ENCODE measurements at regions not wholly inside any gene's neighbourhood (a gene's known extent, or its start where the extent isn't known, plus 50 kb on each side); places are given as distances from the start of the nearest gene placed in this dataset.

DNA sequence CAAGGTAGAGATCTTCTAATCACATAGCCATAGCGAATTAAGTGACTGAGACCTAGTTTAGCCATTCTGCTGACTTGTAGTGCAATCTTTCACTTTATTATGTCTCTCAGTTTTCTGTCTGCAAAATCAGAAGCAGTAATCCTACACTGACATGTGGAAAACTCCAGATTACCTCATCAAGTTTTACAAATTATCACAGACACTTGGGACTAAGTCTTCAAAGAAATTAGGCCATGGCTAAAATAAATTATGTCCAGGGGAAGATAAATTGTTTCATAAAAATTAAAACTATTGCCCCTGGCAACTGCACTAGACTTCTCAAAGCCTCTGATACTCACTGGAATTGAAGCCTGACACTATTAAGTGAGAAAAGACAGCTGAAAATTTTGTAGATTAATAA lies 129.9 kb upstream of the RGMB start:
- Histone ChIP-seq H3K4me3 (ENCODE audit: low read length) (no peak overlapping the region), H3K9me3 (ENCODE audit: control insufficient read depth, insufficient read depth, low read length) (no peaks in the 10 kb centered on the region), H3K27me3 (ENCODE audit: control insufficient read depth, insufficient read depth, low read length) (no peaks in the 10 kb centered on the region), H3K27ac (ENCODE audit: low read length) (no peak overlapping the region), H3K36me3 (ENCODE audit: control insufficient read depth, insufficient read depth, low read length) (no peaks in the 10 kb centered on the region), H3K4me1 (ENCODE audit: control insufficient read depth, insufficient read depth, low read length) (no peaks in the 10 kb centered on the region)
- Mint-ChIP-seq H3K4me1 (no peaks in the 10 kb centered on the region), H3K36me3 (no peaks in the 10 kb centered on the region), H3K27me3 (ENCODE audit: low read depth in 2 of 2) (no peaks in the 10 kb centered on the region), H3K4me3 (no peak overlapping the region), H3K9me3 (peaks cover 0 to 7% of the 10 kb centered on the region in 2 donors), H3K27ac (no peak overlapping the region)
- TF ChIP-seq, protein P1, sequence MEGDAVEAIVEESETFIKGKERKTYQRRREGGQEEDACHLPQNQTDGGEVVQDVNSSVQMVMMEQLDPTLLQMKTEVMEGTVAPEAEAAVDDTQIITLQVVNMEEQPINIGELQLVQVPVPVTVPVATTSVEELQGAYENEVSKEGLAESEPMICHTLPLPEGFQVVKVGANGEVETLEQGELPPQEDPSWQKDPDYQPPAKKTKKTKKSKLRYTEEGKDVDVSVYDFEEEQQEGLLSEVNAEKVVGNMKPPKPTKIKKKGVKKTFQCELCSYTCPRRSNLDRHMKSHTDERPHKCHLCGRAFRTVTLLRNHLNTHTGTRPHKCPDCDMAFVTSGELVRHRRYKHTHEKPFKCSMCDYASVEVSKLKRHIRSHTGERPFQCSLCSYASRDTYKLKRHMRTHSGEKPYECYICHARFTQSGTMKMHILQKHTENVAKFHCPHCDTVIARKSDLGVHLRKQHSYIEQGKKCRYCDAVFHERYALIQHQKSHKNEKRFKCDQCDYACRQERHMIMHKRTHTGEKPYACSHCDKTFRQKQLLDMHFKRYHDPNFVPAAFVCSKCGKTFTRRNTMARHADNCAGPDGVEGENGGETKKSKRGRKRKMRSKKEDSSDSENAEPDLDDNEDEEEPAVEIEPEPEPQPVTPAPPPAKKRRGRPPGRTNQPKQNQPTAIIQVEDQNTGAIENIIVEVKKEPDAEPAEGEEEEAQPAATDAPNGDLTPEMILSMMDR (IDR thresholded peaks at IDR 0.05), result no peak
- DNase-seq (no peak), ATAC-seq (no peak)
- intact Hi-C loops (cut with micrococcal nuclease), result no loop called here
- WGBS (ENCODE audit: insufficient coverage), result 82% methylated on average over 1 of the region's 1 CpG

DNA sequence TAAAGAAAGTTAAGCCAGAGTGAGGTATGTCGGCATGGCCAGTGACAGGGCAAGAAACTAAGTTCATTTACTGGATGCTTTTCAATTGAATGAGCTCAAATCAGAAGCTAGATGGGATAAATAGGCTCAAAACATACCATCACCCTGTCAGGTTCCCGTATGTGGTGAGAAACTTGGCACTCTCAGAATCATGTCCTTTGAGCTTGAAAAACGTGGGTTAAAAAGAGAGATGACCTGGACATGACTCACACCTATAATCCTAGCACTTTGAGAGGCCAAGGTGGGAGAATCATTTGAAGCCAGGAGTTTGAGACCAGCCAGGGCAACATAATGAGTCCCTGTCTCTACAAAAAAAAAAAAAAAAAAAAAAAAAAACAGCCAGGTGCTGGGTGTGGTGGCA lies 121.7 kb upstream of the RGMB start:
- no peak for ATAC-seq
- TF ChIP-seq, protein P1 (IDR thresholded peaks at IDR 0.05), result no peak
- H3K36me3 Mint-ChIP-seq, result no peaks in the 10 kb centered on the region

DNA sequence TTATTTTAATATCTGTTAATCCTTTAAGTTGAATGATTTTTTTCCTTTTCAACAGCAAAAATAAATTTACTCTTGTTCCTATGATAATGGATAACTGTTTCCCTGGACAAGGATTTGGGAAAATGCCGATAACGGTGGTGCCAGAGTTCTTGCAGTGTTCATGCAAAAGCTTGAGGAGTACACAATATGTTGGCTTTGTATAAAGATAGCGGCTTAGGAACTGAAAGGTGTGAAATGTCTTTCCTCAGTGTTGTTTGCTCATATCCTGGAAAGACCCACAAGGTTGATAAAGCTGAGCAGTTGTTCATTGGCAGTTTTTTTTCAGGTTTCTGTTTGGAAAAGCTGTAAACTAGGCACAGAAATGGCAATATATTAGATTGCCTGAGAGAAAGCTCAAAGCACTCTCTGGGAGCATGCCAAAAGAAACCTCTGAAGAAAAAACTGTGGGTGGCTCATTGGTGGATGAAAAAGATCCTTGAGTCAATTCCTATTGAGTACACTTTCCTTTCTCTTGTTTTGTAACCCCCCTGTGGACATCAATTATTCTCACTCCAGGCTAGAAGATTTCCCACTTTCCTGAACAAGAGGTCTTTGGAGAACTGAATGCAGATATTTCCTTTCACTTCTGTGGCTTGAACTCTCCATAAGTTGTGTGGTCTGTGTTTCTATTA lies 117.2 kb upstream of the RGMB start:
- ATAC-seq (no peak), DNase-seq (no peak)
- Histone ChIP-seq H3K27me3 (ENCODE audit: control insufficient read depth, insufficient read depth, low read length) (no peaks in the 10 kb centered on the region), H3K27ac (ENCODE audit: low read length) (no peak overlapping the region), H3K9me3 (ENCODE audit: control insufficient read depth, insufficient read depth, low read length) (no peaks in the 10 kb centered on the region), H3K4me3 (ENCODE audit: low read length) (no peak overlapping the region), H3K36me3 (ENCODE audit: control insufficient read depth, insufficient read depth, low read length) (no peaks in the 10 kb centered on the region), H3K4me1 (ENCODE audit: control insufficient read depth, insufficient read depth, low read length) (no peaks in the 10 kb centered on the region)
- Mint-ChIP-seq H3K4me3 (no peak overlapping the region), H3K27ac (no peak overlapping the region), H3K4me1 (no peaks in the 10 kb centered on the region), H3K9me3 (peaks cover 9 to 12% of the 10 kb centered on the region in 2 donors), H3K27me3 (ENCODE audit: low read depth in 2 of 2) (no peaks in the 10 kb centered on the region), H3K36me3 (no peaks in the 10 kb centered on the region)
- TF ChIP-seq, protein P1 (IDR thresholded peaks at IDR 0.05), result no peak
- 84% methylated on average over 3 of the region's 3 CpGs for WGBS (ENCODE audit: insufficient coverage)
- intact Hi-C loops (cut with micrococcal nuclease), result no loop called here

More for the DNA sequence above, 121.7 kb upstream of the RGMB start:
- WGBS (ENCODE audit: insufficient coverage), result 59% methylated on average over 3 of the region's 3 CpGs
- no peak overlapping the region for H3K27ac Mint-ChIP-seq
- no peak overlapping the region for H3K4me3 ChIP-seq (ENCODE audit: low read length)
- no peaks in the 10 kb centered on the region for H3K9me3 ChIP-seq (ENCODE audit: control insufficient read depth, insufficient read depth, low read length)
- intact Hi-C loops (cut with micrococcal nuclease), result no loop called here
- no peaks in the 10 kb centered on the region for H3K4me1 Mint-ChIP-seq
- no peak overlapping the region for H3K27ac ChIP-seq (ENCODE audit: low read length)
- DNase-seq, result no peak
- H3K9me3 Mint-ChIP-seq, result peaks cover 9 to 11% of the 10 kb centered on the region in 2 donors
- no peaks in the 10 kb centered on the region for H3K36me3 ChIP-seq (ENCODE audit: control insufficient read depth, insufficient read depth, low read length)
- no peaks in the 10 kb centered on the region for H3K4me1 ChIP-seq (ENCODE audit: control insufficient read depth, insufficient read depth, low read length)
- no peaks in the 10 kb centered on the region for H3K27me3 Mint-ChIP-seq (ENCODE audit: low read depth in 2 of 2)
- H3K27me3 ChIP-seq (ENCODE audit: control insufficient read depth, insufficient read depth, low read length), result no peaks in the 10 kb centered on the region
- H3K4me3 Mint-ChIP-seq, result no peak overlapping the region

DNA sequence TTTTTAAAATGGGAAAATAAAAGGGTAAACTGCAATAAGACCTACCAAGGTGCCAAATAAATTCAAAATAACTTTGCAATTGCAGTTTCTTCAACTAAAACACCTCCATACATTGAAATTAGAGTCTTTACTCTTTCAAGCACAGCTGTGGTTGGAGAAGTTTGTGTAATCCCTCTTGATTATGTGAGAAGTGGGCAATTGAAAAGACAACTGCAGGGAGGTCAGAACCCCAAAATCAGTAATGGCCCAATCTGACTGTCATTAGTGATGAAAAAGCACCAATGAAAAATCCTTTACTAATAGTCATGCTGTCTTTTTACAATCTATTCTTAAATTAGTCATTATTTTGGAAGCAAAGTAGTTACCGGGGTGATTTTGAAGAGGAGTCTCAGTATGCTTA lies 116.7 kb upstream of the RGMB start:
- Histone ChIP-seq H3K27ac (ENCODE audit: low read length) (no peak overlapping the region), H3K4me1 (ENCODE audit: control insufficient read depth, insufficient read depth, low read length) (no peaks in the 10 kb centered on the region), H3K9me3 (ENCODE audit: control insufficient read depth, insufficient read depth, low read length) (peaks cover 3% of the 10 kb centered on the region), H3K27me3 (ENCODE audit: control insufficient read depth, insufficient read depth, low read length) (no peaks in the 10 kb centered on the region), H3K4me3 (ENCODE audit: low read length) (no peak overlapping the region), H3K36me3 (ENCODE audit: control insufficient read depth, insufficient read depth, low read length) (no peaks in the 10 kb centered on the region)
- H3K9me3 Mint-ChIP-seq, result peaks cover 8 to 9% of the 10 kb centered on the region in 2 donors
- no peak for DNase-seq
- TF ChIP-seq, protein P1 (IDR thresholded peaks at IDR 0.05), result no peak
- H3K36me3 Mint-ChIP-seq, result no peaks in the 10 kb centered on the region
- intact Hi-C loops (cut with micrococcal nuclease), result no loop called here
- H3K4me1 Mint-ChIP-seq, result no peaks in the 10 kb centered on the region
- WGBS (ENCODE audit: insufficient coverage), result no CpG with 5 or more reads among the region's 1 CpG
- H3K4me3 Mint-ChIP-seq, result no peak overlapping the region
- H3K27me3 Mint-ChIP-seq (ENCODE audit: low read depth in 2 of 2), result no peaks in the 10 kb centered on the region
- no peak for ATAC-seq
- H3K27ac Mint-ChIP-seq, result no peak overlapping the region
